ENCODE measurements at regions not wholly inside any gene's neighbourhood (a gene's known extent, or its start where the extent isn't known, plus 50 kb on each side); places are given as distances from the start of the nearest gene placed in this dataset.
"Not testable (repeated sequence)": the region's sequence is repeated elsewhere in the genome, so short reads cannot be mapped to it uniquely, and the experiment has no call there.

- no peak for DNase-seq (ENCODE audit: low read depth, low spot score)
- H3K4me3 ChIP-seq (ENCODE audit: low read length): no peak overlapping the region
These were observed 289.3 kb downstream of the MDFIC start for GRCh38 chr7:115211171-115211570.

- no peak overlapping the region for H3K4me3 ChIP-seq (ENCODE audit: low read length)
- DNase-seq (ENCODE audit: low read depth, low spot score): no peak
These were observed 288.7 kb downstream of the MDFIC start for GRCh38 chr7:115210552-115210951.

GRCh38 chr7:115208710-115209560 lies 287.0 kb downstream of the MDFIC start:
- no peak for DNase-seq (ENCODE audit: low read depth, low spot score)
- no peak overlapping the region for H3K4me3 ChIP-seq (ENCODE audit: low read length)

GRCh38 chr7:115206374-115206773 lies 284.5 kb downstream of the MDFIC start:
- DNase-seq (ENCODE audit: low read depth, low spot score); H3K4me3 ChIP-seq (ENCODE audit: low read length): not testable (repeated sequence)

- H3K4me3 ChIP-seq (ENCODE audit: low read length): no peak overlapping the region
- no peak for DNase-seq (ENCODE audit: low read depth, low spot score)
These were observed 276.2 kb downstream of the MDFIC start for GRCh38 chr7:115198143-115198542.

- H3K4me3 ChIP-seq (ENCODE audit: low read length): no peak overlapping the region
- DNase-seq (ENCODE audit: low read depth, low spot score): no peak
These were observed 273.3 kb downstream of the MDFIC start for GRCh38 chr7:115195208-115195607.

- DNase-seq (ENCODE audit: low read depth, low spot score): no peak
- H3K4me3 ChIP-seq (ENCODE audit: low read length): no peak overlapping the region
These were observed 269.6 kb downstream of the MDFIC start for GRCh38 chr7:115191526-115191925.

GRCh38 chr7:115183431-115184057 lies 261.6 kb downstream of the MDFIC start:
- no peak overlapping the region for H3K4me3 ChIP-seq (ENCODE audit: low read length)
- DNase-seq (ENCODE audit: low read depth, low spot score): peak; percentile 1

- no peak for DNase-seq (ENCODE audit: low read depth, low spot score)
- no peak overlapping the region for H3K4me3 ChIP-seq (ENCODE audit: low read length)
These were observed 256.9 kb downstream of the MDFIC start for GRCh38 chr7:115178835-115179234.

GRCh38 chr7:115177823-115178222 lies 255.9 kb downstream of the MDFIC start:
- DNase-seq (ENCODE audit: low read depth, low spot score): no peak
- H3K4me3 ChIP-seq (ENCODE audit: low read length): no peak overlapping the region

- no peak overlapping the region for H3K4me3 ChIP-seq (ENCODE audit: low read length)
- no peak for DNase-seq (ENCODE audit: low read depth, low spot score)
These were observed 255.2 kb downstream of the MDFIC start for GRCh38 chr7:115177103-115177502.

- DNase-seq (ENCODE audit: low read depth, low spot score); H3K4me3 ChIP-seq (ENCODE audit: low read length): not testable (repeated sequence)
These were observed 250.5 kb downstream of the MDFIC start for GRCh38 chr7:115172397-115172796.

GRCh38 chr7:115153769-115154477 lies 232.0 kb downstream of the MDFIC start:
- no peak overlapping the region for H3K4me3 ChIP-seq (ENCODE audit: low read length)
- no peak for DNase-seq (ENCODE audit: low read depth, low spot score)

- H3K4me3 ChIP-seq (ENCODE audit: low read length): no peak overlapping the region
- no peak for DNase-seq (ENCODE audit: low read depth, low spot score)
These were observed 231.3 kb downstream of the MDFIC start for GRCh38 chr7:115153176-115153575.

GRCh38 chr7:115146148-115146547 lies 224.3 kb downstream of the MDFIC start:
- no peak for DNase-seq (ENCODE audit: low read depth, low spot score)
- no peak overlapping the region for H3K4me3 ChIP-seq (ENCODE audit: low read length)

- no peak overlapping the region for H3K4me3 ChIP-seq (ENCODE audit: low read length)
- no peak for DNase-seq (ENCODE audit: low read depth, low spot score)
These were observed 223.6 kb downstream of the MDFIC start for GRCh38 chr7:115145512-115145911.

GRCh38 chr7:115137816-115138215 lies 215.9 kb downstream of the MDFIC start:
- no peak overlapping the region for H3K4me3 ChIP-seq (ENCODE audit: low read length)
- no peak for DNase-seq (ENCODE audit: low read depth, low spot score)

GRCh38 chr7:115136796-115137443 lies 215.0 kb downstream of the MDFIC start:
- no peak for DNase-seq (ENCODE audit: low read depth, low spot score)
- H3K4me3 ChIP-seq (ENCODE audit: low read length): no peak overlapping the region

- no peak for DNase-seq (ENCODE audit: low read depth, low spot score)
These were observed 214.0 kb downstream of the MDFIC start for GRCh38 chr7:115135769-115136410.

More at GRCh38 chr7:115135769-115136410, 214.0 kb downstream of the MDFIC start:
- no peak overlapping the region for H3K4me3 ChIP-seq (ENCODE audit: low read length)

Data from Jurkat, Clone E6-1 (cell line).